ENCODE measurements at regions not wholly inside any gene's neighbourhood (a gene's known extent, or its start where the extent isn't known, plus 50 kb on each side); places are given as distances from the start of the nearest gene placed in this dataset.
"Not testable (repeated sequence)": the region's sequence is repeated elsewhere in the genome, so short reads cannot be mapped to it uniquely, and the experiment has no call there.

DNA sequence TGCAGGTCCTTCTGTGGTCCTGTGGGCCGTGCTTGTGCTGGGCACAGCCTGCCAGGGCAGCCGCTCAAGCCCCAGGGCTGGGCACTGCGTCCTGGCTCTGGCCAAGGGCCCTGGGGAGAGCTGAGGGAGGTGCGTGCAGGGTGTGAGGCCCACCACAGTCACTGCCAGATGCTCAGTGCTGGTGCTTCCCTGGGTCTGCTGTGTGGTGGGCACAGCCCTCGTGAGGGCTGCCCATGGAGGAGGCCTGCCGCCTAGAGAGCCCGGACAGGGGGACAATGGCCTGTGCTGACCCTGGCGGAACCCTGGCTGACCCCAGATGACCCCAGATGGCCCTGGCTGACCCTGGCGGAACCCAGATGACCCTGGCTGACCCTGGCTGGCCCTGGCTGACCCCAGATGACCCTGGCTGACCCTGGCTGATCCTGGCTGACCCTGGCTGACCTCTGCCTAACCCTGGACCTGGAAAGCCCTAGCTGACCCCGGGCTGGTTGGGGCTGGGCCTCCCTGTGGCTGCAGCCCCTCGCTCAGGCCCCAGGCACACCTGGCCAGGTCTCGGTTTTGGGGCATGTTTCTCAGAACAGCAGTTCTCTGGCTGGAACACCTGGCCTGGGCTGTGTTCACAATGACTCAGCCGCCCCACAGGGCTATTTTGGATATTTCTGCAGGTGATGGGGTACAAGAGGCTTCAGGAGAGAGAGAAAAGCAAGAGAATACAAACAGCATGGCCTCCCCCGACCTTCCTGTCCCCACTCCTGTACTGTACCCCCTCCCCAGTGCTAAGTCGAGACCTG is 55.4 kb downstream of the TMEM121 start:
- DNase-seq, result no peak

GRCh38 chr14:105582639-105583038 is 56.3 kb downstream of the TMEM121 start:
- no peak for DNase-seq

- not testable (repeated sequence) for DNase-seq
These were observed 57.5 kb downstream of the TMEM121 start for GRCh38 chr14:105583914-105584313.

- not testable (repeated sequence) for DNase-seq
These were observed 58.9 kb downstream of the TMEM121 start for GRCh38 chr14:105585290-105585689.

- not testable (repeated sequence) for DNase-seq
These were observed 59.3 kb downstream of the TMEM121 start for GRCh38 chr14:105585722-105586121.

- not testable (repeated sequence) for DNase-seq
These were observed 59.9 kb downstream of the TMEM121 start for GRCh38 chr14:105586144-105586872.

DNA sequence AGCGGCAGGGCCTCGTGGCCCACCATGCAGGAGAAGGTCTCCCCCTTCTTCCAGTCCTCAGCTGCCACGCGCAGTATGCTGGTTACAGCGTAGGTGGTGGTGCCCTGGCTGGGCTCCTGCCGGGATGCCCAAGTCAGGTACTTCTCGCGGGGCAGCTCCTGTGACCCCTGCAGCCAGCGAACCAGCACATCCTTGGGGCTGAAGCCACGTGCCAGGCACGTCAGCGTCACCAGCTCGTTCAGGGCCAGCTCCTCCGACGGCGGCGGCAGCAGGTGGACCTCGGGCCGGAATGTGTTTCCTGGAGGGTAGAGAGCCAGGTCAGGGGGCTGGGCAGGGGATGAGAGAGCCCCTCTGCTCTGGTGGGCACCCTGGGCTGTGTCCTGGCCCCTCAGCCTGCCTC is 60.7 kb downstream of the TMEM121 start:
- not testable (repeated sequence) for DNase-seq

GRCh38 chr14:105587482-105588235 is 61.3 kb downstream of the TMEM121 start:
- DNase-seq, result not testable (repeated sequence)

DNA sequence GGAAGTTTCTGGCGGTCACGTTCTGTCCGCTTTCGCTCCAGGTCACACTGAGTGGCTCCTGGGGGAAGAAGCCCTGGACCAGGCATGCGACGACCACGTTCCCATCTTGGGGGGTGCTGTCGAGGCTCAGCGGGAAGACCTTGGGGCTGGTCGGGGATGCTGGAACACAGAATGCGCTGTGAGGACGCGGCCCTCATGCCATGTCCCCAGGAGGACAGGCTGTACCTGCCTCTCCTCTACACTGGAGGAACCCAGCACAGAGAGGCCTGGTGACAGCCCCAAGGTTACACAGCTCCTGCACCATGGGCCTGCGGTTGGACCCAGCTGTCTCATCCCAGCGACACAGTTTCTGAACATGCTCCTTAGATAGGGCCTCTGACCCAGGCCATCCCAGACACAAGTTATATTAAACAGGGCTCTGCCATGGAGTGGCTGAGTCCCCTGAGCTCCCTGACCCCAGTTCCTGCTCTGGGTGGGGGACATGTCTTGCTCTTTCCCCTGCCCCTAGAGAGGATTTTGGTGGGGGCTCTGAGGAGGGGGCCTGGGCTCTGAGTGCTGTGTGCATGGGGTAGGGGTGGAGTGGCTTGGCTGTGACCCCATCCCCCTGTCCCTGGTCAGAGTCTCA is 62.0 kb downstream of the TMEM121 start:
- DNase-seq, result no peak

DNA sequence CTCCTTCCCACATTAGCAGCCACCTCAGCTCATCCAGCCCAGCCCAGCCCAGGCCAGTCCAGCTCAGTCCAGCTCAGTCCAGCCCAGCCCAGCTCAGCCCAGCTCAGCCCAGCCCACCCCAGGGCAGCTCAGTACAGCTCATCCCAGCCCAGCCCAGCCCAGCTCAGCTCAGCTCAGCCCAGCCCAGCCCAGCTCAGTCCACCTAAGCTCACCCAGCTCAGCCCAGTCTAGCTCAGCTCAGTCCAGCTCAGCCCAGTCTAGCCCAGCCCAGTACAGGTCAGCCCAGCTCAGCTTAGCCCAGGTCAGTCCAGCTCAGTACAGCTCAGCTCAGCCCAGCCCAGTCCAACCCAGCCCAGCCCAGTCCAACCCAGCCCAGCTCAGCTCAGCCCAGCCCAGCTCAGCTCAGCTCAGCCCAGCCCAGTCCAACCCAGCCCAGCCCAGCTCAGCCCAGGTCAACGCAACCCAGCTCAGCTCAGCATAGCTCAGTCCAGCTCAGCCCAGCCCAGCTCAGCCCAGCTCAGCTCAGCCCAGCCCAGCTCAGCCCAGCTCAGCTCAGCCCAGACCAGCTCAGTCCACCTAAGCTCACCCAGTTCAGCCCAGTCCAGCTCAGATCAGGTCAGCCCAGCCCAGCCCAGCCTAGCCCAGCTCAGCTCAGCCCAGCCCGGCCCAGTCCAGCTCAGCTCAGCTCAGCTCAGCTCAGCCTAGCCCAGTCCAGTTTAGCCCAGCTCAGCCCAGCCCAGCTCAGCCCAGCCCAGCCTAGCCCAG is 63.0 kb downstream of the TMEM121 start:
- DNase-seq, result no peak

- DNase-seq, result not testable (repeated sequence)
These were observed 63.5 kb downstream of the TMEM121 start for GRCh38 chr14:105589926-105590185.

DNA sequence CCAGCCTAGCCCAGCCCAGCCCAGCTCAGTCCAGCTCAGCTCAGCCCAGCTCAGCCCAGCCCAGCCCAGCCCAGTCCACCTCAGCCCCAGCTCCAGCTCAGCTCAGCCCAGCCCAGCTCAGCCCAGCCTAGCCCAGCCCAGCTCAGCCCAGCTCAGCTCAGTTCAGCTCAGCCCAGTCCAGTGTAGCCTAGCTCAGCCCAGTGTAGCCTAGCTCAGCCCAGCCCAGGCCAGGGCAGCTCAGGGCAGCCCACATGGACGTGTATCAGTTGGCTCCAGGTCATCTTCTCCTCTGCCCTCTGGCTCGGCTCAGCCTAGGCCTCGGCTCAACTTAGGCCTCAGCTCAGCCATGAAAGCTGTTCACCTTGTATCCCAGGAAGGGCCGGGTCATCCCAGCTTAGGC is 64.7 kb downstream of the TMEM121 start:
- DNase-seq, result no peak

DNA sequence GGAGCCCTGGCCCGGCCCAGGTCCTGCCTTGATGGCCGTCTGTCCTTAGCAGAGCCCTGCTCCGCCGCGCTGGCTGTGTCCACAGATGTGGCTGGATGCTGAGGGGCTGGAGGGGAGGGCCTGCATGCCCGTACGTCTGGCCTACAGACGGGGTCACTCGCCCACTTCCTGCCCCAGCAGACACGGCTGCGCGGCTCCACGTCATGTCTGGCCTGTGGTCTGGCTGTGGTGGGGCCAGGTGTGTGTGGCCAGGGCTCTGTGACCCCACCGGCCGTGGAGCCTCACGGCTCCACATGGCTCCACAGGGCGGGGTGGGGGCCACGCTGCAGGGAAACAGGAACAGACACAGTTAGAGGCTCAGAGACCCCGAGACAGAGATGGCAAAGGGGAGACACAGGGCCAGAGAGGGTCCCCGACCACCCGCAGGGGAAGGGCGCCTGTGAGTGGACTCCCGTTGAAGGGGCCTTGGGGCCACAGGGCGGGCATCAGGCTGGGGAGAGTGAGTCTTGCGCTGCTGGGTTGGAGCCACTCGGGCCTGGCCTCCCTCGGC is 65.5 kb downstream of the TMEM121 start:
- not testable (repeated sequence) for DNase-seq

DNA sequence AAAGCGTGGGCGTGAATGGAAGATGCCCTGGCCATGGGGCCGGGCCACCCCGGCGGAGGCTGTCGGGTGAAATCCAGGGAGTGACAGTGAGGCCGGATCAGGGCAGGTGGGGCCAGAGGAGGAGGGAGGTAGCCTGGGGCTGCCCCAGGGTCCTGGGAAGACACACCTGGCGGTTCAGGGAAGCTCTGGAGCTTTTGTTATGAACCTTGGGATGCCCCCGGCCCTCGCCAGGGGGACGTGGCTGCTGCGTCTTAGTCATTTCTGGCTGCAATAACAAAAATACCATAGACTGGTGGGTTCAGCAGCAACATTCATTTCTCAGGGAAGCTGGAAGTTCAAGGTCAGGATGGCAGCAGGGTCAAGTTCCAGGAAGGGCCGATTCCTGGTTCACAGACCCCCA is 66.3 kb downstream of the TMEM121 start:
- not testable (repeated sequence) for DNase-seq

GRCh38 chr14:105595346-105595745 is 69.0 kb downstream of the TMEM121 start:
- DNase-seq, result not testable (repeated sequence)

DNA sequence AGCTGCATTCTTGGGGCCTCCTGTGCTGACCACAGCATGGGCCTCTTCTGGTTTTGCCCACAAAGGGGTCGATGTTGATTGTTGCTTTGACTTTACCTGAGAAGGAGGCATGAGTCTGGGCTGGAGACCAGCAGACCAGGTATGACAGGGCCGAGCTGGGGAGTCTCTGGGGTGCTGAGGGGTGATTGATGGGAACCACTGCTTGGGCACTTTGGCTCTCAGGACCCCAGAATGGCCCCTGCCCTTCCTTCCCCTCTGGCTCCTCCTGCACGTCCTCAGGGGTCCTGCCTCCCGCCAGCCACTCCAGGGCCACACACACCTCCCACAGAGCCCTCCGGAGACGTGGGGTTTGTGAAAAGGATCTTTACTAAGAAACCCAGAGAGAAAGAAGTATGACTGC is 70.0 kb downstream of the TMEM121 start:
- not testable (repeated sequence) for DNase-seq

DNA sequence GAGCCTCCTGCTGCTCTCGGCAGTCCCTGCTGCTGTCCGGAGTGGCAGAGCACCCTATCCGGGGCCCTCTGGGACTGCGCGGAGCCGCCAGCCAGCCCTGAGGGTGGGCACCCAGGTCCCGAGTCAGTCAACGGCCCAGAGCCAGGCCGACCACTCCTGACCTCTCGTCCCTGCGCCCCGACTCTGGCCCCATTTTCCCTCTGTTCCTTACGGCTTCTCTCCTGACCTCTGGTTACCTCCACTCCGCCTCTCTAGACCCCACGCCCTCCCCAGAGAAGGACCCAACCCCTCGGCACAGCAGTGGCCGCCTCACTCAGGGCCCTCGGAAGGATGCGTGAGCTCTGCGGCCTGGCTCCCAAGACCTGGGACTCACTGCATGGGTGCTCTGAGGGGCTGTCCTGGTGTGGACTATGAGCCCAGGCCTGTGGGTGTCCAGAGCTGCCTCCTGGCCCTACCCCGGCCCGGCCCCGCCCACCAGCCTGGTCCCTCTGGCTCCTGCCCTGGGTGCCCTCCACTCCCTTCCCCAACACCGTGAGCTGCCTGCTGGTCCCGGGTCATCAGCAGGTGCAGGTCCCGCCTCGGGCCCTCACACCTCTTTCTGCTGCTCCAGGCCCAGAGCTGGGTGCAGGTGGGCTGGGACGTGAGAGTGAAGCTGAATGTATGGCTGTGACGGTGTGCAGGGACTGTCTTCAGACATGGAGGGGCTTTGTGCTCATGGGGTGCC is 71.8 kb downstream of the TMEM121 start:
- not testable (repeated sequence) for DNase-seq

- DNase-seq, result not testable (repeated sequence)
These were observed 72.7 kb downstream of the TMEM121 start for GRCh38 chr14:105598925-105599586.

GRCh38 chr14:105600195-105600938 is 74.0 kb downstream of the TMEM121 start:
- DNase-seq, result not testable (repeated sequence)

DNA sequence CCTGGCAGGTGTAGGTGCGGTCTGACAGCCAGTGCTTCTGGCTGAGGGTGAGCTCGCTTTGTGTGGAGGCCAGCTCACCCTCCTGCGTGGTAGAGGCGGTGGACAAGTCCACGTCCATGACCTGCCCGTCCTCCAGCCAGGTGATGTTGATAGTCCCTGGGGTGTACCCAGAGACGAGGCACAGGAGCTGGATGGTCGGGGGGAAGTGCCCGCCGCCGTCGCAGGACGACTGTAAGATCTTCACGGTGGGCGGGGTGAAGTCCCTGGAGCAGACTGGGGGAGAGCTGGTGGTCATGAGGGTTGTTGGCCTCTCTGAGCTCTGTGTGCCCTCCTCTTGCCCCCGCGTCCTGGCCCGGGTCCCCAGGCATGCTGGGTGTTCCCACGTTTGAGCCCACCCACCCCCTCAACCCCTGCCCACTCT is 74.6 kb downstream of the TMEM121 start:
- DNase-seq, result no peak
